ENCODE measurements at regions not wholly inside any gene's neighbourhood (a gene's known extent, or its start where the extent isn't known, plus 50 kb on each side); places are given as distances from the start of the nearest gene placed in this dataset.

- POLR2A ChIA-PET: interaction anchor here (1.7 kb wide), 1 partner anchor 10 kb away, joined by 4 read pairs; no protein-coding TSS in a partner anchor
- ATAC-seq: no peak
- Mint-ChIP-seq H3K9me3 (no peaks in the 10 kb centered on the region), H3K4me3 (no peak overlapping the region), H3K36me3 (ENCODE audit: low read depth) (no peaks in the 10 kb centered on the region), H3K4me1 (ENCODE audit: low read depth) (no peaks in the 10 kb centered on the region), H3K27me3 (peaks cover 2% of the 10 kb centered on the region), H3K27ac (no peak overlapping the region)
- CTCF ChIA-PET: interaction anchor here (1.0 kb wide), 2 partner anchors 14 to 26 kb away, joined by 3 to 4 read pairs; no protein-coding TSS in a partner anchor
- no peak for TF ChIP-seq CTCF (IDR thresholded peaks at IDR 0.05)
- DNase-seq: no peak
- intact Hi-C loops (cut with micrococcal nuclease): no loop called here
These were observed 196.1 kb downstream of the LY86 start for GRCh38 chr6:6784514-6785162.

GRCh38 chr6:6785163-6785521 is 196.6 kb downstream of the LY86 start:
- H3K4me3 Mint-ChIP-seq: no peak overlapping the region
- intact Hi-C loops (cut with micrococcal nuclease): no loop called here
- POLR2A ChIA-PET: interaction anchor here (1.7 kb wide), 1 partner anchor 10 kb away, joined by 4 read pairs; no protein-coding TSS in a partner anchor

GRCh38 chr6:6788394-6789032 is 200.0 kb downstream of the LY86 start:
- Mint-ChIP-seq H3K27me3 (no peaks in the 10 kb centered on the region), H3K9me3 (no peaks in the 10 kb centered on the region), H3K4me1 (ENCODE audit: low read depth) (peaks cover 7% of the 10 kb centered on the region), H3K36me3 (ENCODE audit: low read depth) (no peaks in the 10 kb centered on the region), H3K4me3 (no peak overlapping the region), H3K27ac (no peak overlapping the region)
- peak; percentile 50 for TF ChIP-seq CTCF (IDR thresholded peaks at IDR 0.05)
- DNase-seq (peak; percentile 56), ATAC-seq (peak; percentile 92)
- ChIA-PET CTCF (interaction anchor here (0.9 to 1.7 kb wide), 5 partner anchors 64 to 455 kb away, joined by 3 to 5 read pairs (median 3); no protein-coding TSS in a partner anchor), POLR2A (no interaction called here)
- intact Hi-C loops (cut with micrococcal nuclease): no loop called here

More at GRCh38 chr6:6785163-6785521, 196.6 kb downstream of the LY86 start:
- Mint-ChIP-seq H3K9me3 (no peaks in the 10 kb centered on the region), H3K27ac (no peak overlapping the region), H3K27me3 (no peaks in the 10 kb centered on the region), H3K4me1 (ENCODE audit: low read depth) (no peaks in the 10 kb centered on the region), H3K36me3 (ENCODE audit: low read depth) (no peaks in the 10 kb centered on the region)
- CTCF ChIA-PET: interaction anchor here (1.4 kb wide), 1 partner anchor 60 kb away, joined by 4 read pairs; no protein-coding TSS in a partner anchor
- no peak for TF ChIP-seq CTCF (IDR thresholded peaks at IDR 0.05)
- DNase-seq: no peak
- ATAC-seq: no peak

- Mint-ChIP-seq H3K27ac (no peak overlapping the region), H3K36me3 (ENCODE audit: low read depth) (no peaks in the 10 kb centered on the region), H3K4me1 (ENCODE audit: low read depth) (peaks cover 21% of the 10 kb centered on the region), H3K4me3 (no peak overlapping the region), H3K27me3 (peaks cover 3% of the 10 kb centered on the region), H3K9me3 (no peaks in the 10 kb centered on the region)
- no peak for TF ChIP-seq CTCF (IDR thresholded peaks at IDR 0.05)
- CTCF ChIA-PET: interaction anchor here (1.0 kb wide), 1 partner anchor 32 kb away, joined by 3 read pairs; no protein-coding TSS in a partner anchor
- POLR2A ChIA-PET: no interaction called here
- ATAC-seq (no peak), DNase-seq (no peak)
- intact Hi-C loops (cut with micrococcal nuclease): no loop called here
These were observed 201.9 kb downstream of the LY86 start for GRCh38 chr6:6790393-6790792.

GRCh38 chr6:6790891-6791290 is 202.4 kb downstream of the LY86 start:
- H3K4me1 Mint-ChIP-seq (ENCODE audit: low read depth): peaks cover 22% of the 10 kb centered on the region
- ATAC-seq (no peak), DNase-seq (no peak)
- H3K36me3 Mint-ChIP-seq (ENCODE audit: low read depth): no peaks in the 10 kb centered on the region
- H3K9me3 Mint-ChIP-seq: no peaks in the 10 kb centered on the region
- ChIA-PET POLR2A (no interaction called here), CTCF (interaction anchor here (1.0 kb wide), 1 partner anchor 32 kb away, joined by 3 read pairs; no protein-coding TSS in a partner anchor)
- no peak overlapping the region for H3K27ac Mint-ChIP-seq
- H3K27me3 Mint-ChIP-seq: peaks cover 4% of the 10 kb centered on the region
- intact Hi-C loops (cut with micrococcal nuclease): no loop called here
- TF ChIP-seq CTCF (IDR thresholded peaks at IDR 0.05): no peak
- H3K4me3 Mint-ChIP-seq: no peak overlapping the region

Data from activated CD8-positive, alpha-beta T cell treated with anti-CD3 and anti-CD28 coated beads for 36 hours (primary cell).